GM18498 (cell line): ENCODE measurements at regions not wholly inside any gene's neighbourhood (a gene's known extent, or its start where the extent isn't known, plus 50 kb on each side); places are given as distances from the start of the nearest gene placed in this dataset.

Experiments
- ATAC-seq: cut with Tn5 transposase; IDR thresholded peaks from one replicate; pipeline ENCODE4 v1.9.1; 2021; ENCODE audit warnings: mild to moderate bottlenecking, moderate library complexity; ENCODE audit not compliant: unreplicated experiment

DNA sequence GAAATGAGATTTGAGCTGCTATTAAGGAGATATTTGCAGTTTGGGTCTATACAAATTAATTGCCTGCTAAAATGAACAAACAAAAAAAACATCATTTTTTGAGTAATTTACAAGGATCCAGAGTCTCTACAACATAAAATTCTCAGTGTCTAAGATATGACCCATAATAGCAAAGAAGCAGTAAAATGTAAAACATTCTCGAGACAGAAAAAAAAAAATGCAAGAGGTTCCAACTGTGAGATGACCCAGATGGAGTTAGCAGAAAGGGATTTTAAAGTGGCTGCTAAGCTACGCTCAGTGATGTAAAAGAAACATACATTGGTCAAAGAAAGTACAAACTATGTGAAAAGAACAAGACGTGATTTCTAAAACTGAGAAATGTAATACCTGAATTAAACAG is 471.0 kb downstream of the SH2D4B start:
- no peak for ATAC-seq

- no peak for ATAC-seq
These were observed 471.6 kb downstream of the SH2D4B start for GRCh38 chr10:81009296-81009695.

DNA sequence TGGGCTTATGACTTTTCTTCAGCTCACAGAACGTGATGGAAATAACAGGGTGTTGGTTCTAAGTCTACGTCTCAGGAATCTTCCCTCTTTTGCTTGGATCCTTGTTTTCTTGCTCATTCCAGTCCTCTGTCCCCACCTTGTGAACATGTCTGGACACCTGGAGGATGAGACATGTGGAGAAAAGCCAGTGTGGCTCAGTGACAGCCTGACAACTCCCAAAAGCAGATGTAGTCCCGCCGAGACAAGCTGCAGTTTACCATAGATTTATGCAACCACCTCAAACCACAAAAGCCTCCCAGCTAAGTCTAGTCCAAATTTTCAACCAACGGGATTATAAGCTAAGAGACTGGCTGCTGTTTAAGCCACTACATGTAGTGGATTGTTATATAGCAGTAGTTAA is 476.1 kb downstream of the SH2D4B start:
- no peak for ATAC-seq

- ATAC-seq, result peak; percentile 89
These were observed 481.6 kb downstream of the SH2D4B start for GRCh38 chr10:81019029-81019890.

DNA sequence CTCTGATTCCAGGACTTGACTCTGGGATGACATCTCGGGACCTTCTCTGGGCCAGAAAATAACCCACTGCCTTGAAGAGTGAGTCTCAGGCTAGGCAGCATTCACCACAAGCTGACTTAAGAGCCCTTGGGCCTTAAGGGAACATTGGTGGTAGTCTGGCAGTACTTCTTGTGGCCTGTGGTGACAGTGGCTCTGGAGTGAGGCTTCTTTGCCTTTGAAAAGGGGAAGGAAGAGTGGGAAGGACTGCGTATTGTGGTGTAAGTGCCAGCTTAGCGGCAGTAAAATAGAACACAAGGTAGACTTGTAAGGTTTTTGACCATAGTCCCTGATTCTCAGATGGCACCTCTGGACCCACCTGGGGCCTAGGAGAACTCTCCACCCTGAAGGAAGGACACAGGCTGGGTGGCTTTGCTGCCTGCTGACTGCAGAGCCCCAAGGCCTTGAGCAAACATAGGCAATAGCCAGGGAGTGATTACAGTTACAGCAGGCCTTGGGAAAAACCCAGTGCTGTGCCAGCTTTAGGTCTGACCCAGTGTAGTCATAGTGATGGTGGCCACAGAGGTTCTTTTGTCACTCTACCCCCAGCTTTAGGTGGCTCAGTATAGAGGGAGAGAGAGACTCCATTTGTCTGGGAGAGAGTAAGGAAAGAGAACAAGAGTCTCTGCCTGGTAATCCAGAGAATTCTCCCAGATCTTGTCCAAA is 483.9 kb downstream of the SH2D4B start:
- peak; percentile 37 for ATAC-seq

DNA sequence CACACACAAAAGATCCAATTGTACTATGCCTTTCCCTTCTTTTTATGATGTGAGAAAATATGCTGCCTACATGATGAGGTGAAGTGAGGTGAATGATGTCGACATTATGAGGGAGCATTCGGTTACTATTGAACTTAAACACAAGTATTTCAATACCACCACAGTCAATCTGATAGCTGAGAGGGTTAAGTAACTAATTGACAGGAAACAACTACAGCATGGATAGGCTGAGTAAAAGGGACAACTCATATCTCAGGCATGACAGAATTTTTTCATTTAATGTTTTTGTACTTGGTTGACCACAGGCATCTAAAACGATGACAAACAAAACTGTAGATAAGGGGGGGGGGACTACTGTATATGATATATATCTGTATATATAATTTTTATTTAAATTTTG is 488.9 kb downstream of the SH2D4B start:
- ATAC-seq, result no peak

DNA sequence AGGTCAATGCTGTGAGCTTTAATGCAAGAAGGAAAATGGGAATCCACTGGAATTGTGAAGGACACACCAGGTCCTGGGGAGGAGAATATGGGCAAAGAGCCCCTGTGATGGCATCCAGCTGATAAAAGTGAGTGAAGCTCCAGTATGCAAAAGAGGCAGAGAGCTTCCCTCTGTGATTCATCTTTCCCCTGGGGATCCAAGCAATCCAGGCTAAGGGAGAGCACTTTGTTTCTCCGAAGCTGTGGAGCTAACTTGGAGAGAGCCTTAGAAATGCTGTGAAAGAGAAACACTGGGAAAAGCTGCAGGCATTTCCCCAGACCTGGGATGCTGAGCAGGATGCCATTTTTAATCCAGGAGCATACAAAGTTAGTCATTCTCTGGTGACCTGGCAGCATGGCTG is 489.5 kb downstream of the SH2D4B start:
- no peak for ATAC-seq

DNA sequence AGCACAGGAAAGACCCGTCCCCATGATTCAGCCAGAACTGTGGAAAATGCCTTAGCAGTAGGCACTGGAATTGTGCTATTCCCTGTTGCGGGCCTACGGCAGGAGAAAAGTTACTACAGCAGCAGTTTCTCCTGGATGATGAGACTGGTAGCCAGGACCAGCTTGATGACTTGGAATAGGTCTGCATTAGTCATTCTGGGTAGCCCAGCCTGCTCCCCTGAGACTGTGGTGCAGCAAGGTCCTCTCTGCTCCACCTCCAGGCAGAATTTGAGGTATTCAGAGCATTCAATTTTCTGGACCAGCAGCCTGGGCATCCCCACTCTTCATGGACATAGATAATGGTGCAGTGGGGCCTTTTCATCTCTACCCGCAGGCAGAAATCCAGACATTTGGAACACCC is 490.0 kb downstream of the SH2D4B start:
- ATAC-seq, result no peak

DNA sequence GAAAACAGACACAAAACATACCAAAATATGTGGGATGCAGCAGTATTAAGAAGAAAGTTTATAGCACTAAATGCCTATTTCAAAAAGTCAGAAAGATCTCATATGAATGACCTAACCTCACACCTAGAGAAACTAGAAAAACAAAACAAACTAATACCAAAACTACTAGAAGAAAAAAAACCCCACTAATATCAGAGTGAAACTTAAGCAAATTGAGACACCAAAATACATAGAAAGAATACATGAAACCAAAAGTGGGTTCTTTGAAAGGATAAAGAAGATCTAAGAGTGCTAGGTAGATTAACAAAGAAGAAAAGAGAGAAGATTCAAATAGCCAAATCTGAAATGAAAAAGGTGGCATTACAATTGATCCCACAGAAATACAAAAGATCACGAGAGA is 494.1 kb downstream of the SH2D4B start:
- ATAC-seq, result peak; percentile 68

DNA sequence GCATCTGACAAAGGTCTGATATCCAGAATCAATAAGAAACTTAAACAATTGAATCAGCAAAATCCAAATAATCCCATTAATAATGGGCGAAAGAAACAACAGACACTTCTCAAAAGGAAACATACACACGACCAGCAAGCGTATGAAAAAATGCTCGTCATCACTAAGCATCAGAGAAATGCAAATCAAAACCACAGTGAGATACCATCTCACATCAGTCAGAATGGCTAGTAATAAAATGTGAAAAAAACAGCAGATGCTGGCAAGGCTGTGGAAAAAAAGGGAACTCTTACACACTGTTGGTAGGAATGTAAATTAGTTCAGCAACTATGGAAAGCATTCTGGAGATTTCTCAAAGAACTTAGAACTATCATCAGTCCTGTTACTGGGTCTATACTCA is 496.7 kb downstream of the SH2D4B start:
- ATAC-seq, result peak; percentile 30

DNA sequence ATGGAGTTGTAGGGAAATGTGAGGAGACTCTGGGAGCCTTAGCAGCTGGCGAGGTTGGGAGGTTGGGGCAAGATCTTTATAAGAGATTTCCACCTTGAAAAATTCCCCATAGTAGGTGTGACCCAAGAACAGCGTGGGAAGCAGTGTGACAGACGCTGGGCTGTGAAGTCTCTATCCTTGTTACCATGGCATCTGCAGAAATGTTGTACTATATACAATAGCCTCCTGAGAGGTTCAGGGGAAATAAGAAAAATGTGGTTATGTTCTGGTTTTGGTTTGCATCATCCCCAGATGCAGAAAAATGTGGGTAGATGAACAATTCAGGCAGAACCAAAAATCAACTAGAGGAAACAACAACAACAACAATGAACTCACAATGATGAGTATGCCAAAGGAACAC is 498.6 kb downstream of the SH2D4B start:
- ATAC-seq, result peak; percentile 79

DNA sequence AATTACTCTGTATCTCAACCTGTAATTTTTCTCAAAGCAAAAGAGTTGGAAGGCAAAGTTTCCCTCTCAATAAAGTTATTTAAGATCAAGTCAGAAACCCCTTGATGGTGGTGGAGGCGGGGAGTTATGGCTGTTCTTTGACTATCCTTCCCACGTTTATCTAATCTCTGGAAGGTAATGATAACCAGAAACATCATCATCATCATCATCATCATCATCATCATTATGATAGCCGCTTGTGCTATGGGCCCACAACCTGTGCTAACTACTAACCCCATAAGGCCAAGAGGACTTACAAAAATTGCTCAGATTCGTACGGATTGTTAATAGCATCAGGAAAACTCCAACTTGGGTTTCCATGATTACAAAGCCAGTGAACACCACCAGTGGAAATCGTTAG is 502.3 kb downstream of the SH2D4B start:
- ATAC-seq, result no peak

DNA sequence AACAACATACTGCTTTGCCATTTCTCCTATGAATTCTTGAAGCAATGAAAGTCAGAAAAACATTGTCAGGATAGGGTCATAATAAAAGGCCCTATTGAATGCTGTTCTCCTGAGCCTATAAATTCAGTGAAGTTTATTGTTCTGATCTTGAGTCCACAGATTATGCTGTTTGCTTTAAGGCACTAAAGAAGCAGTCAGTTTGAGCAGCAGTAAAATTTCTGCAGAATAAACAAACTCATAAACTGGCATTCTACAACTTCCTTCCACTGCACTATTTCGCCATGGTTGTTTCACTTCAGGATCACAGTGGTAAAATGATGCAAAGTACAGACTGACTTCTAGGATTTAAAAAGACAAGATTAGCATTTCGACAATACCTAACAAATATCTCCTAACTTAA is 503.2 kb downstream of the SH2D4B start:
- no peak for ATAC-seq

GRCh38 chr10:81042647-81043046 is 504.9 kb downstream of the SH2D4B start:
- ATAC-seq, result no peak

- no peak for ATAC-seq
These were observed 527.8 kb downstream of the SH2D4B start for GRCh38 chr10:81065474-81065873.

DNA sequence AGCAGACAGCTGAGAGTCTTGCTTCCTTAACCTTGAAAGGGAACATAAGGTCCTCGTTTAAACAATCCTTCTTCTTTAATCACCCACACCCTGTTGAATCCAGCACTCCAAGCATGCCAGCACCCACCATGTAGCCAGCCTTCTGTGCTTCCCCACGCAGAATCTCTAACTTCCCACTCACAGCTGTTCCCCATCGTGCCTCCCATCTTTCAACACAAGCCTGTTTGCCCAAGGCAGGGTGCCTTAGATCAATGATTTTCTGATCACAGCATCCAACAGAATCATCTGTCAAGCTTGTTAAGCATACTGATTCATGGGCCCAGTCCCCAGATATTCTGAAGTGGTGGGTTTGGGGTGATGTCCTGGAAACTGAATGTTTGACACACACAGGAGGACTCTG is 530.8 kb downstream of the SH2D4B start:
- no peak for ATAC-seq

GRCh38 chr10:81071087-81071796 is 533.5 kb downstream of the SH2D4B start:
- ATAC-seq, result no peak

DNA sequence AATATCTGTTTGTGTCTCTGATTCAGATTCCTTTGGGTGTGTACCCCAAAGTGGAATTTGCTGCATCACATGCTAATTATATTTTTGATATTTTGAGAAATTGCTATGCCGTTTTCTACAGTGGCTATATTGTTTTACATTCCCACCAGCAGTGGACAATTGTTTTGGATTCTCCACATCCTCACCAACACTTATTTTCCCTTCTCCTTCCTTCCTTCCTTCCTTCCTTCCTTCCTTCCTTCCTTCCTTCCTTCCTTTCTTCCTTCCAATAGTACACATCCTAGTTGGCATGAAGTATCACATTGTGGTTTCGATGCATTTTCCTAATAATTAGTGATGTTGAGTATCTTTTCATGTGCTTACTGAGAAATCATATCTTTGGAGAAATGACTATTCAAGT is 535.5 kb downstream of the SH2D4B start:
- ATAC-seq, result no peak

- no peak for ATAC-seq
These were observed 544.4 kb downstream of the SH2D4B start for GRCh38 chr10:81081887-81082620.

GRCh38 chr10:81082621-81083376 is 545.1 kb downstream of the SH2D4B start:
- no peak for ATAC-seq
